Stimulated activated naive B cell treated with anti-CD40 and anti-IgM and Interleukin-4, amounts not matched to agents 10 μg/mL and 1 μg/mL and 100 μg/mL, for 72 hours (primary cell): ENCODE measurements at regions not wholly inside any gene's neighbourhood (a gene's known extent, or its start where the extent isn't known, plus 50 kb on each side); places are given as distances from the start of the nearest gene placed in this dataset.
"Not testable (repeated sequence)": the region's sequence is repeated elsewhere in the genome, so short reads cannot be mapped to it uniquely, and the experiment has no call there.

Experiments used
- ATAC-seq, 2 donors: fragments of 150-1000 bp; cut with Tn5 transposase; replicated peaks; 2 replicates each; pipeline ENCODE4 v1.10.0; 2021; ENCODE audit warnings: moderate library complexity in 1 of 2
- DNase-seq: peaks from one replicate; pipeline ENCODE4 v3.0.0; 2021
- H3K27ac Mint-ChIP-seq: one replicate; pipeline ENCODE4 v1.8.0; 2022; ENCODE audit warnings: mild to moderate bottlenecking, mixed read lengths
- H3K27me3 Mint-ChIP-seq, 2 donors: one replicate each; pipeline ENCODE4 v1.8.0; 2022; ENCODE audit warnings: mixed read lengths in 2 of 2
- H3K36me3 Mint-ChIP-seq, 2 donors: one replicate each; pipeline ENCODE4 v1.8.0; 2022; ENCODE audit warnings: mixed read lengths in 2 of 2, mild to moderate bottlenecking in 1 of 2
- H3K4me1 Mint-ChIP-seq, 2 donors: one replicate each; pipeline ENCODE4 v1.8.0; 2022; ENCODE audit warnings: mixed read lengths in 2 of 2, mild to moderate bottlenecking in 1 of 2
- H3K4me3 Mint-ChIP-seq, 2 donors: one replicate each; pipeline ENCODE4 v1.8.0; 2022; ENCODE audit warnings: mild to moderate bottlenecking in 2 of 2, mixed read lengths in 2 of 2, moderate library complexity in 1 of 2
- H3K9me3 Mint-ChIP-seq, 2 donors: one replicate each; pipeline ENCODE4 v1.8.0; 2022; ENCODE audit warnings: mixed read lengths in 2 of 2, mild to moderate bottlenecking in 1 of 2

DNA sequence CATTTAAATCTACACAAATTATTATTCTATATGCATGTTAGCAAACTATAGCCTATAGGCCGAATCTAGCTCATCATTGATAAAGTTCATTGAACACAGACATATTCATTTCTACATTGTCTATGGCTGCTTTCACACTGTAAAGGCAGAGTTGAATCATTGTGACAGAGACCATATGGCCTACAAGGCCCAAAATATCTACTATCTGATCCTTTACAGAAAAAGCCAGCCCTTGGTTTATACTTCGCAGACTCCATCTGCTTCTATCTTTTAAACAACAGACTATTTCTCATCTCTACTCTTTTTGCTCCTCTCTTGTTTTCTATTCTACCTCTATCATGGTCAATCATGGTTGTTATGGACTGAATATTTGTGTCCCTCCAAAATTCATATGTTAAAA, 190.7 kb downstream of the EXOC5 start:
- Mint-ChIP-seq H3K9me3 (peaks cover 0 to 1% of the 10 kb centered on the region in 2 donors), H3K4me1 (no peaks in the 10 kb centered on the region), H3K4me3 (no peak overlapping the region), H3K27ac (no peak overlapping the region), H3K27me3 (peaks cover 13 to 21% of the 10 kb centered on the region in 2 donors), H3K36me3 (peaks cover 0 to 3% of the 10 kb centered on the region in 2 donors)
- ATAC-seq, result no peak
- no peak for DNase-seq

GRCh38 chr14:57073986-57074385, 194.7 kb downstream of the EXOC5 start:
- ATAC-seq (no peak), DNase-seq (no peak)
- no peak overlapping the region for H3K4me3 Mint-ChIP-seq
- H3K27me3 Mint-ChIP-seq, result peaks cover 12 to 13% of the 10 kb centered on the region in 2 donors
- H3K36me3 Mint-ChIP-seq, result no peaks in the 10 kb centered on the region
- no peak overlapping the region for H3K27ac Mint-ChIP-seq
- no peaks in the 10 kb centered on the region for H3K4me1 Mint-ChIP-seq
- H3K9me3 Mint-ChIP-seq, result no peaks in the 10 kb centered on the region

- Mint-ChIP-seq H3K4me1 (no peaks in the 10 kb centered on the region), H3K27me3 (peaks cover 28% of the 10 kb centered on the region in 2 donors), H3K36me3 (no peaks in the 10 kb centered on the region)
Measured at GRCh38 chr14:57071639-57072038, 197.1 kb downstream of the EXOC5 start.

DNA sequence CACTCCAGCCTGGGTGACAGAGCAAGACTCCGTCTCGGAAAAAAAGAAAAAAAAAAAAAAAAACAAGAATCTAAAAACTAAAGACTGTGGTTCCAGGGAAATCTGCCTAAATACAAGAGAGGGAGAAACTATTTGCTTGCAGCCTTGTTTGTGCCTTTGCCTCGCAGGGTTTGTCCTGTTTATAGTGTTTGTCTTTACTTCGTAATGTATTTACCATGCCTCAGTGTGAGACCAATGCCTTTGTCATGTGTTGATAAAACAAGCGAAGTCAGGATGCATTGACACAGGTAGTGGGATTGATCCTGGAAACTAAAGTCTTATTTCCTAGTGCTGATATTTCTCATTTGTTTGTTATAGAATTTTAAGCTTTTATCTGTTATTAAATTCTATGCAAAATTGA, 199.0 kb downstream of the EXOC5 start:
- H3K27me3 Mint-ChIP-seq, result peaks cover 26 to 28% of the 10 kb centered on the region in 2 donors
- no peaks in the 10 kb centered on the region for H3K9me3 Mint-ChIP-seq
- H3K4me3 Mint-ChIP-seq, result no peak overlapping the region
- ATAC-seq (no peak), DNase-seq (no peak)
- no peaks in the 10 kb centered on the region for H3K36me3 Mint-ChIP-seq
- no peaks in the 10 kb centered on the region for H3K4me1 Mint-ChIP-seq
- no peak overlapping the region for H3K27ac Mint-ChIP-seq

More at GRCh38 chr14:57071639-57072038, 197.1 kb downstream of the EXOC5 start:
- no peak for DNase-seq
- no peak overlapping the region for H3K4me3 Mint-ChIP-seq
- ATAC-seq, result no peak
- no peak overlapping the region for H3K27ac Mint-ChIP-seq
- H3K9me3 Mint-ChIP-seq, result no peaks in the 10 kb centered on the region

DNA sequence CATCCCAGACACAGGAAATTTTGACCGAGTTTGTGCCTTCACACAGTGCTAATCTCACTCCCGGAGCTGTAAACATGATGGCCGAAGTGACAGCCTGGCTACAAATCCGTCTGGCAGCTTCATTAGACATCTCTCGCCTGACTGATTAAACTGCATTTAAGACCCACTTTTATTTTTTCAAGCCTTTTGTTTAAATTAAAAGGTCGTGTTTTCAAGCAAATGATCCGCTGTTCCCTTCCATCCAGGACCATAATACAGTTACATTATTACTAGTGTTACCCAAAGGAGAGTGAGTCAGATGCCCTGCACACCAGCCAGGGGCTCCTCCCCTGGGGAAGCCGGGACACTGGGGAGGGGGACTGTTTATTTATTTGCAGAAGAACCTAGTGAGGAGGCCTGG, 200.2 kb downstream of the EXOC5 start:
- Mint-ChIP-seq H3K4me1 (no peaks in the 10 kb centered on the region), H3K36me3 (no peaks in the 10 kb centered on the region), H3K27ac (no peak overlapping the region), H3K27me3 (peaks cover 21 to 24% of the 10 kb centered on the region in 2 donors), H3K9me3 (no peaks in the 10 kb centered on the region), H3K4me3 (no peak overlapping the region)
- DNase-seq (no peak), ATAC-seq (no peak)

- H3K36me3 Mint-ChIP-seq, result no peaks in the 10 kb centered on the region
- H3K4me3 Mint-ChIP-seq, result no peak overlapping the region
- no peaks in the 10 kb centered on the region for H3K4me1 Mint-ChIP-seq
- no peaks in the 10 kb centered on the region for H3K9me3 Mint-ChIP-seq
- ATAC-seq (peak; percentile 60 to 73), DNase-seq (peak; percentile 24)
- peaks cover 29 to 30% of the 10 kb centered on the region in 2 donors for H3K27me3 Mint-ChIP-seq
- H3K27ac Mint-ChIP-seq, result no peak overlapping the region
Measured at GRCh38 chr14:57066887-57067513, 201.7 kb downstream of the EXOC5 start.

- Mint-ChIP-seq H3K9me3 (no peaks in the 10 kb centered on the region), H3K4me3 (no peak overlapping the region), H3K36me3 (no peaks in the 10 kb centered on the region), H3K27ac (no peak overlapping the region), H3K27me3 (peaks cover 30 to 31% of the 10 kb centered on the region in 2 donors), H3K4me1 (no peaks in the 10 kb centered on the region)
- ATAC-seq, result no peak
- no peak for DNase-seq
Measured at GRCh38 chr14:57066463-57066862, 202.2 kb downstream of the EXOC5 start.

DNA sequence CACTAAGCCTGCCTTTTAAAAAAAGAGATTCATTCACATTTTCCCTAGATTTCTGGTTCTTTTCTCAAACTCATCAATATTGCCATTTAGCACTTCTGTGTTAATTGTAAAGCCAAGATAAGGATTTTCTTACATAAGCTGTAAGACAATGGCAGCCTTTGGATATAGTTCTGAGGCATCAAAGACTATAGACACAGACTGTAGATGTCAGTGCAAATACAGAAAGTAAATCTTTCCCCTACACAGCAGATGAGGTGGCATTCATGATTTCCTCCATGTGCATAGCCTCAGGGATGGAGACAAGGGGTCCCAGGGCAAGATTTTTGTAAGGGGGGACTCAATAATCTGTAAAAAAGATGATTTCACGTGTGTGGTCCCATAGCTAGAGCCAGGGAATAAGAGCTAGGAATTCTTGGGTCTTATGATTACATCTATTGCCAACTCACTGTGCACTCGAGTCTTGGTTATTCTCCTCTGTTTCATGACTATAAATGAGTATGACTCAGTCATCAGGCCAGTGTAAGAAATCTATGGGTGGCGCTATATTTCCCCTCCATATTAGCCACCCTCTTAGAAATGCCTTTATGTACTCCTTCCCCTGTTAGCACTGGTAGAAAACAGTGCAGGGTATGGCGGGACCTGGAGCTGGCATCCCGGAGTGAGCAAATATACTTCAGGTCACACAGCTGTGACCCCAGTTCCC, 207.5 kb downstream of the EXOC5 start:
- H3K36me3 Mint-ChIP-seq, result no peaks in the 10 kb centered on the region
- no peak overlapping the region for H3K4me3 Mint-ChIP-seq
- no peak overlapping the region for H3K27ac Mint-ChIP-seq
- H3K27me3 Mint-ChIP-seq, result peaks cover 9 to 12% of the 10 kb centered on the region in 2 donors
- no peaks in the 10 kb centered on the region for H3K9me3 Mint-ChIP-seq
- peaks cover 6 to 8% of the 10 kb centered on the region in 2 donors for H3K4me1 Mint-ChIP-seq
- DNase-seq (no peak), ATAC-seq (no peak)

DNA sequence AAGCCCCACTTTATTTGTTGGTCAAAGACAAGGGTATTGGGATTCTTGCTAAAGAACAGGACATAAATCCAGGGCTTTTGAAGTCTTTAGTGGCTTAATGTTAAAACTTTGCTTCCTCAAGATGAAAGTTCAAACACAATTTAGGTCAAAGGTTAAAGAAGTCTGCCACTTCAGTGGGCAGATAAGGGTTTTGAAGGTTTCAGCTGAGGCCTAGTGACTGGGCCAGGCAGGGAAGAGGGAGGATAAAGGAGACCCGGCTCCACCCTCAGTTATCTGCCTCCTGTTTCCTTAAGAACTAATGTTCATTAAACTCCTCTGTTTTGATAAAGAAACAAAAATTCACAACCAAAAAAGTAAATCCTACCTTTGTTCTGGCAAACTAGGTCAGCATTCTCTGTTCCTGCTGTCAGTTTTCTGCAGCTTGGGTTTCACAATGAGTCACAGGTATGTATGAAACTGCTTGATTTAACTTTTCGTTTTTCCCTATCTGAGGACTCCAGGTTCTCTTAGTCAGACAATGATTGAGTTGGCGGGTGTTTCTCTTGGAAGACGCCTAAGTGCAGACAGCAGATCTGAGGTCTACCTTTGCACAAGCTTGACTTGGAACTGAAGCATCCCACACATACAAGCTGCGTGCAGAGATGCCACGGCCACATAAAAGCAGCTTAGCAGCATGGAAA, 208.3 kb downstream of the EXOC5 start:
- Mint-ChIP-seq H3K36me3 (no peaks in the 10 kb centered on the region), H3K9me3 (no peaks in the 10 kb centered on the region), H3K4me3 (no peak overlapping the region), H3K27ac (peak overlapping the region; percentile 75), H3K4me1 (peaks cover 6 to 8% of the 10 kb centered on the region in 2 donors), H3K27me3 (peaks cover 9 to 12% of the 10 kb centered on the region in 2 donors)
- peak; percentile 82 to 92 for ATAC-seq
- DNase-seq, result peak; percentile 21

DNA sequence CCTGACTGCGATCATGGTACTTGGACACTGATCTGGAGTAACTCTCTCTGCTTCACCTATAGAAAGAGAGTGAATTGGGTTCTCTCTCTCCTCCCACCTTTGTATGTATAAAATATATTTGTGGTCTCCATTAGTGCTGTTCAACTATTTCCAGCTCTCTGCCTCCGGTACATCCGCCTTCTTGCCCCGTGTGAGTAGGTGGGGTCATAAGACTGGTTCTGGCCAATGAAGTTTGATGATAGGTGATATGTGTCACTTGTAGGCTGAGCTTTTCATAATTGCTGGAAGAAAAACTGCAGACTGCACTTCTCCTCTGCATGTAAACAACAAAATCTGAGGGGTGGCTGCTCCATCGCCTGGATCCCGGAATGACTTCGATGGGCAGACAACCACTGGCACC, 210.4 kb downstream of the EXOC5 start:
- DNase-seq, result no peak
- Mint-ChIP-seq H3K4me3 (no peak overlapping the region), H3K36me3 (no peaks in the 10 kb centered on the region), H3K4me1 (peaks cover 6 to 8% of the 10 kb centered on the region in 2 donors), H3K27me3 (peaks cover 12 to 17% of the 10 kb centered on the region in 2 donors), H3K9me3 (no peaks in the 10 kb centered on the region), H3K27ac (no peak overlapping the region)
- no peak for ATAC-seq

DNA sequence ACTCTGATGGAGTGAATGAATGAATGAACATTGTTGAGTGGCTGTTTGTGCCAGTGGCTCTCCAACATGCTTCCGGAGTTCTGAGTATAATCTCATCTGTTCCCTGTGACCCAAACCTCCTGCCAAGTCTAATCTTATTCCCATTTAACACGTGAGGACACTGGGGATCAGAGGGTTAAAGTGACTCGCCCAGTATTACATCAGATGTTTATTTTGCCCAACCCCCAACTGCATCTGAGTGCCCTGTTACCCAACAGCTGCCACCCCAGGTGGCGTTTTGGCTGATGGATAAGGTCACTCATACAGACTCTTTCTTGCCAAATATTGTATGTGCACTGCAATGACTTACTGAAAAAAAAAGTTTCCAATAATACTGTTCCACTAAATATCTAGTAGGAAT, 210.9 kb downstream of the EXOC5 start:
- Mint-ChIP-seq H3K4me3 (no peak overlapping the region), H3K9me3 (no peaks in the 10 kb centered on the region), H3K4me1 (peaks cover 6 to 8% of the 10 kb centered on the region in 2 donors), H3K27ac (no peak overlapping the region), H3K27me3 (peaks cover 9 to 17% of the 10 kb centered on the region in 2 donors), H3K36me3 (no peaks in the 10 kb centered on the region)
- no peak for ATAC-seq
- no peak for DNase-seq

GRCh38 chr14:57056522-57056921, 212.2 kb downstream of the EXOC5 start:
- peaks cover 3 to 17% of the 10 kb centered on the region in 2 donors for H3K27me3 Mint-ChIP-seq
- not testable (repeated sequence) for H3K4me3 Mint-ChIP-seq, ATAC-seq, H3K36me3 Mint-ChIP-seq, H3K4me1 Mint-ChIP-seq, DNase-seq, H3K9me3 Mint-ChIP-seq, H3K27ac Mint-ChIP-seq

DNA sequence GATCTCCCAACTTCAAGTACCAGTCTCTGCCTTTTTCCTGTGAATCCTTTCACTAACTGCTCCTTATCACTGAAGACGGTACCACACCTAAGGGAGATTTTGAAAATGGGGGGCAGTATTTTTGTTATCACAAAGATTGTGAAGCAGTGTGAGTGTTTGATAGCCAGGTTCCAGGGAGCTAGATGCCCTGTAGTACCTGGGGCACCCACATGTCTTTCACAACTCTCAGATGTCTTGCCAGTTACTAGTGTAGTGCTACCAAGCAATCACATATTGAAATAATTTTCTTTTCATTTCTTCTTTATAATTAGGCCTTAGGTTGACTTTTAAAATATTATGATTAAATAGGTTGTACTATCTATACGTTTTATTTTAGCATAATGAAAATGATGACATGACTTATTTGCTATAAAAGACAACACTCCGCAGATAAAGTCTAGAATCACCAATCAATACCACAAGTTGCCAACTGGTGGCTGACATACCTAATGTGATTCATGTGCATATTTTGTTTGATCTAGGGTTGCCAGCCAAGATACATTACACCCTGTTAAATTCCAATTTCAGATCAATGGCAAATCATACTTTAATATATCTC, 215.9 kb downstream of the EXOC5 start:
- H3K27me3 Mint-ChIP-seq, result peaks cover 11 to 25% of the 10 kb centered on the region in 2 donors
- H3K36me3 Mint-ChIP-seq, result no peaks in the 10 kb centered on the region
- H3K4me1 Mint-ChIP-seq, result peaks cover 0 to under 1% of the 10 kb centered on the region in 2 donors
- no peak overlapping the region for H3K27ac Mint-ChIP-seq
- no peak overlapping the region for H3K4me3 Mint-ChIP-seq
- DNase-seq (no peak), ATAC-seq (no peak)
- peaks cover 3 to 5% of the 10 kb centered on the region in 2 donors for H3K9me3 Mint-ChIP-seq

DNA sequence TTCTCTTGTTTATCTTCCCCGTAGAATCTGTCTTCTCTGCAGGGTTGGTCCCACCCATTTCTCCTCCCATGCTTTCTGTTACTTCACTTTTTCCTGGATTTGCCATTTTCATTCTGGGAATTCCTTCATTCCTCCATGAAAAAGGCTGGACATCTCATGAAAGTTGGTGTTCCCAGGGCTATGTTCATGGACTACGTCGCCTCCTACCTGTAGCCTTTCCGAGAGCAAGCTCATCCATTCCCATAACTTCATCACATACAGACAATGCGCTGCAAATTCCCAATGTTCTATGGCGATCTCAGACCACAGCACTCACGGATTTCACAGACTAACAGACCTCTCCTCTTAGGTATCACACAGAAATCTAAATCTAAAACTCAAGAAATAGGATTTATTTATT, 217.1 kb downstream of the EXOC5 start:
- peaks cover 11 to 25% of the 10 kb centered on the region in 2 donors for H3K27me3 Mint-ChIP-seq
- no peak overlapping the region for H3K4me3 Mint-ChIP-seq
- H3K36me3 Mint-ChIP-seq, result no peaks in the 10 kb centered on the region
- H3K27ac Mint-ChIP-seq, result no peak overlapping the region
- H3K4me1 Mint-ChIP-seq, result no peaks in the 10 kb centered on the region
- ATAC-seq, result no peak
- no peak for DNase-seq
- H3K9me3 Mint-ChIP-seq, result peaks cover 3 to 5% of the 10 kb centered on the region in 2 donors
